Anterior cingulate cortex (tissue), 58 donors: ENCODE measurements at regions not wholly inside any gene's neighbourhood (a gene's known extent, or its start where the extent isn't known, plus 50 kb on each side); places are given as distances from the start of the nearest gene placed in this dataset.
"Not testable (repeated sequence)": the region's sequence is repeated elsewhere in the genome, so short reads cannot be mapped to it uniquely, and the experiment has no call there.

Experiments
- DNase-seq, 58 donors: peaks; one replicate each; lab custom pipeline; 2025; lab: John Stamatoyannopoulos, UW

GRCh38 chr2:3899536-3900155 is 196.3 kb downstream of the DCDC2C start:
- no peak for DNase-seq

- no peak for DNase-seq
Measured at GRCh38 chr2:3902131-3902530, 198.8 kb downstream of the DCDC2C start.

DNA sequence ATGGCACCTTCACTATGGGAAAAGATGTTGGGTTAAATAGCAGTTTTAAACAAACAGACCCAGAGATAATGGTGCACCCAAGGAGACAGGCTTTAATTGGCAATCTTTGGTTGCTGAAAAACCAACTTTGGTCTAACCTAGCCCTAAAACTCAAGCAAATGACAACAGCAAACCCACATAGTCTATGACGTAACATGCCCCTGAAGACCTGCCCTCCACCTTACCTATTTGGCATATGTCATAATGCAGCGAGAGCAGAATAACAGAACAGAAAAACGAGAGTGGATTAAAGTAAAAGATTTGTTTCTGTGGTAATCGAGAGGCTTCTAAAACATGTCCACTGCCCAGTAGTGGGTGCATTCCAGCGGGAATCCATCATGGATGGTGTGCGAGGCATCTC is 200.7 kb downstream of the DCDC2C start:
- no peak for DNase-seq

- not testable (repeated sequence) for DNase-seq
Measured at GRCh38 chr2:3908498-3908897, 205.1 kb downstream of the DCDC2C start.

GRCh38 chr2:3911882-3912455 is 208.6 kb downstream of the DCDC2C start:
- DNase-seq: no peak

- no peak for DNase-seq
Measured at GRCh38 chr2:3913166-3913565, 209.8 kb downstream of the DCDC2C start.

- no peak for DNase-seq
Measured at GRCh38 chr2:3914241-3914640, 210.9 kb downstream of the DCDC2C start.

GRCh38 chr2:3927031-3927430 is 223.7 kb downstream of the DCDC2C start:
- no peak for DNase-seq

- no peak for DNase-seq
Measured at GRCh38 chr2:3929374-3929773, 226.0 kb downstream of the DCDC2C start.

DNA sequence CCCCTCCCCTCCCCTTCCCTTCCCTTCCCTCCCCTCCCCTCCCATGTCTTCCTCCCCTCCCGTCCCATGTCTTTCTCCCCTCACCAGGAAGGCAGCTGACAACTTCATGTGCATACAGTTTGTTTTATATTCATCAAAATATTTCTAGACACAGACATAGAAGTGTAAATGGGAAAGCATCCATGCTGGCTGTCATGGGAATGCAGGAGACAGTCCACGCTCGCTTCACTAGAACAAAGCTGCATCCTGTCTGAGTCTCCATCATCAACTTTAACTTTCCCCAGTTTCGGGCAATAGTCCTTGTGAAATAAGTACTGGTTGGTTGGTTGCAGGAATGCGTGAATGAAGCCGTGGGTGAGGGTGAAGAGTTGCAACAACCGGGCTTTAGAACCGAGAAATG is 226.9 kb downstream of the DCDC2C start:
- DNase-seq: no peak

DNA sequence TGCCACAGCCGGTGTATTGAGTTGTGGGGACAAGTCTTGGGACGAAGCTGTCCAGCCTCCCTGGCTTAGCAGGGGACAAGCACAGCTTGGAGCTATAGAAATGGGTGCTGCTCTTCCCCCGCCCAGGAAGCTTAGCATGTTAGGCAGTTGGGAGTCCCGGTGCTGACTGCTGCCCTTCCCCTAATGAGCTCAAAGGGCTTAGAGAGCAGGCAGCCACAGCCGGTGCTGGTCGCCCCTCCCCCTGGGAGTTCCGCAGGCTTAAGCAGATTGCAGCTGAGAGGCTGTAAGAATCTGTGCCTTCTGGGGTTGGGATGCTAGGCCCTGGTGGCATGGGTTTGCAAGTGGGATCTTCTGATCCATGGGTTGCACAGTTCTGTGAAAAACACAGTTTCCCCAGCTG is 237.3 kb downstream of the DCDC2C start:
- no peak for DNase-seq

DNA sequence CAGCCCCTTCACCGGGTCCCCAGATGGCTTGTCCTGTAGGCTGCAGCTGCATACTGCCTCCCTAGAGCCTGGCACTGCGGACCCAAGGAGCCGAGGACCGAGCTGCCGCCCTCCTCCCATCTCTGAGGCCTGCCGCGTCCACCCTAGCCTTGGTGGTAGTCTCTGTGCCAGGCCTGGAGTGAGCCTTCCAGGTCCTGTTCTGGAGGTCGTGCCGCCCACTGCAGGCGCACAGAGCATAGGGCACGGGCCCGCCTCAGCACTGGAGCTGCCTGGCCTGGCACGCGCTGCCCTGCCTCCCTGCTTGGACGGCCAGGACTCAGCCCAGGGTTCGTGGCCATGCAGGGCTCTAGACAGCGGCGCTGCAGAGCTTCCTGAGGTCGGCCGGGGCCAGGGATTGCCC is 239.5 kb downstream of the DCDC2C start:
- no peak for DNase-seq

DNA sequence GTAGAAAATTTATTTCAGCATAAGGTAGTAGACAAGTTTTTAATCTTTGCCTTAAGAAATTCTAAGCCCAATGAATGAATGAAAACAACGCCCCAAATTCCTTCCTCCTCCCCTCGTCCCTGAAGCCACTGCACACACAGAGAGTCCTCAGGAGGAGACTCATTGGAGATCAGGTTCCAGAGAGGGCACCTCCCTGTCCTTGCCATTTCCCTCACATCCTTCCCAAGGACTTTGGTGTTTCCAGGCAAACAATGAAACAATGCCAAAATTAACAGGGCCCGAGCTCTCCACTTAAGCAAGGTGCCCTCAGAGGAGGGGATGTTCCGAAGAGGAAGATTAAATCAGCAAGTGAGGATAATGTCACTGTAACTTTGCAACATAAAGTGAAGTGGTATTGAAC is 240.7 kb downstream of the DCDC2C start:
- no peak for DNase-seq

DNA sequence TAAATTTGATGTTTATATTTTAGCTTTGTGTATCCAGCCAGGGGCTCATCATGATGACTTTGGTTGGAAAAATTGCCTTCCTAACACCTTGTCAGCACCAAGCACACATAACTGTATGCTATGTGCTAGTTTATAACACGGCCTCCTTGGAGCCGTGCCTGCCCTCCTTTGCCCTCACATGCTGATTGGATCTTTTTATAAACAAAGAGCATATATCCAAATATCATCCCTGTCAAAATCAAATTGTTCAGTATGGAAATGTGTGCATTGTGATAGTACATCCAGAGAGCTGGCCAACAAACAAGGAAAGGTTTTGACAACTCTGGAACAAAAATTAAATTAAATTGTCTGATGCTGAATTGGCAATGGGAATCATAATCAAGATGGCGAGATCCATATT is 241.5 kb downstream of the DCDC2C start:
- no peak for DNase-seq

- no peak for DNase-seq
Measured at GRCh38 chr2:3948191-3948590, 244.8 kb downstream of the DCDC2C start.

- DNase-seq: no peak
Measured at GRCh38 chr2:3951131-3951954, 248.0 kb downstream of the DCDC2C start.

DNA sequence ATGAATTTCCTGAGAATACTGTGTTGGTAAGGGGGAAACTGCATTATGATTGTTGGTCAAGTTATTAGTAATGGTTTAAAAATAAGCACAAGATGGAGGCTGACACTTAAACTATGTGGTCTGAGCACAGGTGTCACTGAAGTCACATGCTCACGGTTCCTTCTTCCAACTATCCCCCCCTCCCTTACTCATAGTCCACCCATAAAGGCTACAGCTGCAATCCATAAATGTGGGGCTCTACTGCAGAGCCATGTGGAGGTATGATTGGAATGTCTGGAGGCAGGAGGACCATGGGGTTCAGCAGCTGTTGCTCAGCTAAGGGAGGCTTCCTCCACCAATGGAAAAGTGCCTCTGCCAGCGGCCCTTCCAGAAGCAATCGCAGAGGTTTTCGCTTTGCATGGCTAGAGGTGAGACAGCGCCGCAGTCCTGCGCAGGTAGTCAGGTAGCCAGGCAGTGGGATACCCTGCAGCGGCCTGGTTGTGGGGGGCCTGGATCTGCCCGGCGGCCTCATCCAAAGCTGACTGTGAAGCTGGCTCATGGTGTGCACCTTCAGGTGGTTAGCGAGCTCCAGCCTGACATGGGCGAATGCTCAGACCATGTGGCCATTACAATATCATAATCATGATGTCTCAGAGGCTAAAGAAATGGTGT is 249.6 kb downstream of the DCDC2C start:
- DNase-seq: no peak

- no peak for DNase-seq
Measured at GRCh38 chr2:3954261-3954660, 250.9 kb downstream of the DCDC2C start.

- DNase-seq: no peak
Measured at GRCh38 chr2:3956406-3956805, 253.0 kb downstream of the DCDC2C start.

GRCh38 chr2:3956892-3957291 is 253.5 kb downstream of the DCDC2C start:
- no peak for DNase-seq

GRCh38 chr2:3958465-3958864 is 255.1 kb downstream of the DCDC2C start:
- no peak for DNase-seq
